B cell (primary cell): ENCODE measurements at regions not wholly inside any gene's neighbourhood (a gene's known extent, or its start where the extent isn't known, plus 50 kb on each side); places are given as distances from the start of the nearest gene placed in this dataset.

ENCODE experiments used
- ATAC-seq: fragments of 200-7000 bp; cut with Tn5 transposase; one replicate; pipeline ENCODE4 v1.10.0; 2021; ENCODE audit warnings: low read depth, mild to moderate bottlenecking, moderate number of reproducible peaks, moderate library complexity
- CTCF ChIA-PET: fragments of 350-600 bp; sonication (Branson Sonifier 250); formaldehyde crosslinking; loops from one replicate; lab custom pipeline; 2021; ENCODE audit warnings: antibody characterized with exemption, inconsistent platforms; lab: Charles Lee
- POLR2A ChIA-PET: fragments of 350-600 bp; sonication (Branson Sonifier 250); formaldehyde crosslinking; loops from one replicate; lab custom pipeline; 2021; ENCODE audit warnings: antibody characterized with exemption; lab: Charles Lee
- DNase-seq: peaks from one replicate; pipeline ENCODE4 v3.0.0; 2013
- H2AFZ ChIP-seq: 2 replicates; pipeline ENCODE4 v1.6.1; 2012; ENCODE audit warnings: mild to moderate bottlenecking, low read depth, low read length; ENCODE audit not compliant: insufficient read depth, poor library complexity, severe bottlenecking
- H3K27ac ChIP-seq, 2 donors: 1 replicate in 1 of 2; 2 replicates in 1 of 2; pipeline ENCODE4 v1.5.1; 2012 to 2013; ENCODE audit warnings: low read length in 2 of 2, mild to moderate bottlenecking in 2 of 2, moderate library complexity in 1 of 2
- H3K27me3 ChIP-seq, 4 experiments: fragments of 200-600 bp in 1 of 4; sonication (generic) in 1 of 4; replicated peaks in 1 of 4; 1 replicate in 2 of 4; 2 replicates in 2 of 4; pipeline versions ENCODE4 v1.6.1 to v1.7.0; 2013 to 2016; ENCODE audit warnings: low read length in 3 of 4, mild to moderate bottlenecking in 2 of 4, mixed read lengths in 1 of 4, moderate library complexity in 1 of 4; ENCODE audit not compliant: insufficient read depth in 4 of 4, control insufficient read depth in 3 of 4; ENCODE audit errors: control extremely low read depth in 1 of 4
- H3K36me3 ChIP-seq, 2 experiments: replicated peaks in 1 of 2; 1 replicate in 1 of 2; 2 replicates in 1 of 2; pipeline versions ENCODE4 v1.6.1 to v1.7.1; 2013; ENCODE audit warnings: low read length in 1 of 2; ENCODE audit not compliant: insufficient read depth in 2 of 2, control insufficient read depth in 1 of 2; ENCODE audit errors: control extremely low read depth in 1 of 2, extremely low read depth in 1 of 2
- H3K4me1 ChIP-seq, 2 donors: fragments of 200-600 bp in 1 of 2; sonication (generic) in 1 of 2; 1 replicate in 1 of 2; 2 replicates in 1 of 2; pipeline versions ENCODE4 v1.5.1 to v1.6.1; 2013 to 2017; ENCODE audit warnings: low read length in 2 of 2; ENCODE audit not compliant: control insufficient read depth in 2 of 2, insufficient read depth in 2 of 2
- H3K4me2 ChIP-seq: replicated peaks from 2 replicates; pipeline ENCODE3; 2012; ENCODE audit warnings: mild to moderate bottlenecking, low read depth, low read length; ENCODE audit not compliant: poor library complexity, severe bottlenecking
- H3K4me3 ChIP-seq, 5 experiments: fragments of 200-600 bp in 1 of 5; sonication (generic) in 1 of 5; 1 replicate in 3 of 5; 2 replicates in 2 of 5; pipeline versions ENCODE4 v1.5.1 to v1.7.0; 2011 to 2016; ENCODE audit warnings: low read length in 4 of 5, mild to moderate bottlenecking in 4 of 5, low read depth in 2 of 5, control low read depth in 1 of 5, moderate library complexity in 1 of 5; ENCODE audit not compliant: insufficient read depth in 1 of 5; ENCODE audit errors: control extremely low read depth in 1 of 5, extremely low read depth in 1 of 5
- H3K79me2 ChIP-seq: fragments of 200-600 bp; sonication (generic); one replicate; pipeline ENCODE4 v1.6.0; 2016; ENCODE audit warnings: low read length; ENCODE audit not compliant: control insufficient read depth, insufficient read depth
- H3K9ac ChIP-seq: fragments of 200-600 bp; sonication (generic); 2 replicates; pipeline ENCODE4 v1.6.1; 2017; ENCODE audit warnings: mild to moderate bottlenecking, low read length, moderate library complexity
- H3K9me3 ChIP-seq, 3 donors: one replicate each; pipeline versions ENCODE4 v1.6.1 to v1.7.1; 2013; ENCODE audit warnings: low read length in 2 of 3; ENCODE audit not compliant: control insufficient read depth in 2 of 3, insufficient read depth in 1 of 3; ENCODE audit errors: control extremely low read depth in 1 of 3
- H4K20me1 ChIP-seq: 2 replicates; pipeline ENCODE4 v1.6.0; 2012; ENCODE audit warnings: mild to moderate bottlenecking, low read length; ENCODE audit not compliant: insufficient read depth, control insufficient read depth, poor library complexity, severe bottlenecking
- H3K27ac Mint-ChIP-seq: one replicate; pipeline ENCODE4 v1.8.0; 2021; ENCODE audit warnings: mixed read lengths
- H3K27me3 Mint-ChIP-seq: one replicate; pipeline ENCODE4 v1.8.0; 2021; ENCODE audit warnings: mixed read lengths
- H3K4me1 Mint-ChIP-seq: one replicate; pipeline ENCODE4 v1.8.0; 2021; ENCODE audit warnings: mixed read lengths
- H3K4me3 Mint-ChIP-seq: one replicate; pipeline ENCODE4 v1.8.0; 2021; ENCODE audit warnings: mixed read lengths
- H3K9me3 Mint-ChIP-seq: one replicate; pipeline ENCODE4 v1.8.0; 2022; ENCODE audit warnings: mixed read lengths; ENCODE audit not compliant: insufficient read depth
- CTCF ChIP-seq: fragments of 200-600 bp; IDR thresholded peaks from one replicate; pipeline ENCODE4 v1.8.0; 2022; ENCODE audit warnings: antibody characterized with exemption, mild to moderate bottlenecking
- EZH2 ChIP-seq: IDR thresholded peaks from 2 replicates; pipeline ENCODE4 v1.6.1; 2012; ENCODE audit warnings: borderline replicate concordance, low read depth, mild to moderate bottlenecking, moderate library complexity, low read length; ENCODE audit not compliant: insufficient read depth, poor library complexity, severe bottlenecking
- WGBS: methylation state at CpG from one replicate; pipeline ENCODE4 v1.1.5; 2013; ENCODE audit warnings: missing lambda C conversion rate; ENCODE audit not compliant: insufficient coverage; 5-methylcytosine and 5-hydroxymethylcytosine counted together
- intact Hi-C: fragments of 100-400 bp; cut with micrococcal nuclease; formaldehyde crosslinking; loops from one replicate; pipeline ENCODE4 v1.10.0; 2022

DNA sequence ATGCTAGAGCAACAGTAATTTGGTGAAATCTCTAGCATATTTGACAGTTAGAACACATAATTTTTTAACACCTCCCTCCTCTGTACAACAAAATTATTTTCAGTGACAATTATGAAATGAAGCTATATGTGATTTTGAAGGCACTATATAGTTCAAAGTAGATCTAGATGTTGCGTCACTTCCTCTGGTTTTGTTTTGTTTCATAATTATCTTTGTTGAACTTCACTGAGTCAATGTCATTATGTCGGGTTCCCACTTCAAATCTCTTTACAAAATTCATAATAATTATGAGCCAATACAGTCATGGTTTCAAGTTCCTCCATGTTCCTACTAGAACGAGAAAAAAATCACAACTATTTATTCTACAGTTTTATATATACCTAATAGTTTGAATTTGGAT is 254.8 kb upstream of the PLXNA2 start:
- no peak overlapping the region for H2AFZ ChIP-seq
- no CpG with 5 or more reads among the region's 3 CpGs for WGBS
- ChIA-PET POLR2A (no interaction called here), CTCF (no interaction called here)
- H3K27me3 ChIP-seq, result peaks cover 0 to 2% (median 0%) of the 10 kb centered on the region in 4 experiments
- H3K4me1 ChIP-seq, result no peaks in the 10 kb centered on the region
- H3K9me3 Mint-ChIP-seq, result no peaks in the 10 kb centered on the region
- DNase-seq (no peak), ATAC-seq (no peak)
- H3K27ac ChIP-seq, result no peak overlapping the region
- H3K9ac ChIP-seq, result no peak overlapping the region
- H3K36me3 ChIP-seq, result no peaks in the 10 kb centered on the region
- H3K27me3 Mint-ChIP-seq, result peaks cover 35% of the 10 kb centered on the region
- H4K20me1 ChIP-seq, result no peaks in the 10 kb centered on the region
- intact Hi-C loops, result no loop called here
- TF ChIP-seq CTCF (no peak), EZH2 (no peak)
- H3K27ac Mint-ChIP-seq, result no peak overlapping the region
- no peak overlapping the region for H3K4me2 ChIP-seq
- no peaks in the 10 kb centered on the region for H3K4me1 Mint-ChIP-seq
- H3K79me2 ChIP-seq, result no peaks in the 10 kb centered on the region
- H3K4me3 Mint-ChIP-seq, result no peak overlapping the region
- no peak overlapping the region for H3K4me3 ChIP-seq
- no peaks in the 10 kb centered on the region for H3K9me3 ChIP-seq

DNA sequence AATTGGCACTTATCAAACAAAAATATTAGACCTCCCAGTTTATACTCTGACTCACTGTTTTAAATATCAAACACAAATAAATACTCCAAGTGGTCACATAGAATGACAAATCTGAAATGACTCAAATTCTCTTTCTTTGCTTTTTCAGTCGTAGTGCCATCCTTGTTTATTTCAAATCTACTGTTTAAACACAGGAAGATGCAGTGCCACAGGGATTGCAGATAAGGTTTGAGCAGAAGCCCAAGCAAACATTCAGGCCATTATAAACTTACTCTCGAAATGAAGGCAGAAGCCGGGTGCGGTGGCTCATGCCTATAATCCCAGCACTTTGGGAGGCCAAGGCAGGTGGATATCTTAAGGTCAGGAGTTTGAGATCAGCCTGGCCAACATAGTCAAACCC is 255.4 kb upstream of the PLXNA2 start:
- Histone ChIP-seq H3K4me3 (no peak overlapping the region), H3K9ac (no peak overlapping the region), H3K27me3 (peaks cover 0 to 2% (median 0%) of the 10 kb centered on the region in 4 experiments), H3K79me2 (no peaks in the 10 kb centered on the region), H3K4me1 (no peaks in the 10 kb centered on the region), H4K20me1 (no peaks in the 10 kb centered on the region), H2AFZ (no peak overlapping the region), H3K27ac (no peak overlapping the region), H3K36me3 (no peaks in the 10 kb centered on the region), H3K9me3 (no peaks in the 10 kb centered on the region), H3K4me2 (no peak overlapping the region)
- H3K27ac Mint-ChIP-seq, result no peak overlapping the region
- peaks cover 36% of the 10 kb centered on the region for H3K27me3 Mint-ChIP-seq
- WGBS, result 60% methylated on average over 1 of the region's 4 CpGs
- H3K4me3 Mint-ChIP-seq, result no peak overlapping the region
- intact Hi-C loops, result no loop called here
- no peaks in the 10 kb centered on the region for H3K9me3 Mint-ChIP-seq
- TF ChIP-seq CTCF (no peak), EZH2 (no peak)
- ChIA-PET CTCF (no interaction called here), POLR2A (no interaction called here)
- DNase-seq (no peak), ATAC-seq (no peak)
- H3K4me1 Mint-ChIP-seq, result no peaks in the 10 kb centered on the region
